HG03575 (cell line): ENCODE measurements at regions not wholly inside any gene's neighbourhood (a gene's known extent, or its start where the extent isn't known, plus 50 kb on each side); places are given as distances from the start of the nearest gene placed in this dataset.
"Not testable (repeated sequence)": the region's sequence is repeated elsewhere in the genome, so short reads cannot be mapped to it uniquely, and the experiment has no call there.

Experiments
- ATAC-seq: cut with Tn5 transposase; IDR thresholded peaks from one replicate; pipeline ENCODE4 v1.9.1; 2021; ENCODE audit not compliant: unreplicated experiment, insufficient number of reproducible peaks, low FRiP score; ENCODE audit errors: extremely low read depth

- no peak for ATAC-seq
Measured at GRCh38 chr4:96355414-96355813, 515.5 kb downstream of the PDHA2 start.

- ATAC-seq = no peak
Measured at GRCh38 chr4:96356591-96357370, 516.9 kb downstream of the PDHA2 start.

DNA sequence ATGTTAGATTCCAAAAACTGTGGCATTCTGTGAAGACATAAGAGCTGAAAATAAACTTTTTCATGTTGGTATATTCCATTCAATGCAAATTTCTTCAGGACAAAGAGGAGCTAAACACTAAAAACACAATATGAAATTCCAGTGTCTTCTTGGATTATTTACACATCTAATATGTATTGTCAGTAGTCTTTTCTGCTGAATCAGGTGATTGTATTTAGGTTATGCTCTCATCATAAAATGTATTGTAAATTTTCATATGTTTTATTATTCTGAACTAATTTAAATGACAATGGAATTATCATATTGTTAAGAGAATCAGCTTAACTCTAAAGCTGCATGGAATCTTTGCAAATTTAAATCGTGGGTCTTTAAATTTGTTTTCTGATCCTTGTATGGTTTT, 526.7 kb downstream of the PDHA2 start:
- no peak for ATAC-seq

DNA sequence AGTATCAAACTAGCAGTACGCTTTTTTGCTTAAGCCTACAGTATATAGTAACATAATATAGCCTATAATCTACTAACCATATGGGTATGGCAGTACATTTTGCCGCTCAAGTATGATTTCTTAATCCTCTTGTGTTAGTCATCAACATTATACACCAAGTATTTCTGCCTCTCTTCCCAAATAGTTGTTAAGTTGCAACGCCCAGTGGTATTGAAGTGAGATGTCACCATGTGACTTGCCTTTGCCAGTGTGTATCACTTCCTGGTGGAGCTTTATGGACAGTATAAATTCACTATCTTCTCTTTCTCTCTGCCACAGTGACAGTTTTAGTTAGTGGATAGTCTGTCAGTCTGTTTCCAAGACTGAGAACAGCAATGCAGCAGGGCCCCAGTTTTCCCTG, 535.5 kb downstream of the PDHA2 start:
- ATAC-seq = no peak

DNA sequence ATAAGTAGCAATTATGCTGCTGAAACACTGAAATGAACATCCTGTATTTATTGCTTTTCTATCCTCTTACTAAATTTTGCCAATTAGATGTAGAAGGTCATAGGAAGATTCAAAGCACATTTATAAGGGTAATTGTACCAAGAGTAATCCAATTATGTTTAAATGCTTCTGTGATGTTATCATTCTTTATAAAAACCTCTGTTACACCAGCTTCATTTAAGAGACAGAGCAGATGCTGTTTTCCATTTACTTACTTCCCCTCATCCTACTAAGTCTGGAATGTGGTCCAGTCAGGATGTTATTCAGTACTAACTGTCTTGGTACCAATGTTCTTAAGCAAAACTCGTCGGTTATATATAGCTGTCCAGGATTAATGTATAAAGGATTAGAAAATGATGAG, 539.6 kb downstream of the PDHA2 start:
- ATAC-seq = no peak

DNA sequence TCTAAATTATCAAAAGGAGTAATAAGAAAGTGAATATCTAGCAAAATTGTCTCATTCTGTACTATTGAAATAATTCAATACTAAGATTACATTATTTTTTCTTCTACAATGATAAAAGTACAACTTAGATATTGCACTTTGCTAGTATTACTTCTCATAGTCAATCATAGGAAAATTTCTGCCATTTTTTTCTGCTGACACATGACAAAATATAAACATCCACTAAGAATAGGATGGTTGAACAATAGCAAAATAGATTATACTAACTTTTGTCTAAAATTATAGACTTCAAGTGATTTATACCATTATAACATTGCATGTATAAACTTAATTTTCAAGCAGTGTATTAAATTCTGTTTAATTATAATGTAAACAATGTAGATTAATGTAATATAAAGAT, 540.2 kb downstream of the PDHA2 start:
- no peak for ATAC-seq

DNA sequence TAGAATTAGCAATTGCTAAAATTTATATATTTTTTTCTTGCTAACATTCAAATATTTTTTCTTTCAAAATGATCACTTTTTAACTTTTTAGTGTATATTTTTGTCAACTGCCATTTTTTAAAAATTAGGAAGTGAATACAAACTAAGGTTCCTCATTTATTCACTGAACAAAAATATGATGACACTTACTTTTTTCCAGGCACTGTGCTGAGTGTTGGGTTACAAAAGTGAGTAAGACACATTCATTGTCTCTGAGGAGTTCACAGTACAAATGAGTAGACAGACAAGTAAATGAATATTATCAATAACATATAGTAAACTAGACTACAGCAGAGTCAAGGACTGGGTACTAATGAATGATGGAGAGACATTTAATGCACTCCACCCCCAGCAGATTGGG, 543.5 kb downstream of the PDHA2 start:
- no peak for ATAC-seq

GRCh38 chr4:96389770-96390169, 549.9 kb downstream of the PDHA2 start:
- no peak for ATAC-seq

GRCh38 chr4:96390404-96390803, 550.5 kb downstream of the PDHA2 start:
- ATAC-seq = no peak

GRCh38 chr4:96395747-96396146, 555.9 kb downstream of the PDHA2 start:
- no peak for ATAC-seq

GRCh38 chr4:96406742-96407141, 566.8 kb downstream of the PDHA2 start:
- ATAC-seq = no peak

DNA sequence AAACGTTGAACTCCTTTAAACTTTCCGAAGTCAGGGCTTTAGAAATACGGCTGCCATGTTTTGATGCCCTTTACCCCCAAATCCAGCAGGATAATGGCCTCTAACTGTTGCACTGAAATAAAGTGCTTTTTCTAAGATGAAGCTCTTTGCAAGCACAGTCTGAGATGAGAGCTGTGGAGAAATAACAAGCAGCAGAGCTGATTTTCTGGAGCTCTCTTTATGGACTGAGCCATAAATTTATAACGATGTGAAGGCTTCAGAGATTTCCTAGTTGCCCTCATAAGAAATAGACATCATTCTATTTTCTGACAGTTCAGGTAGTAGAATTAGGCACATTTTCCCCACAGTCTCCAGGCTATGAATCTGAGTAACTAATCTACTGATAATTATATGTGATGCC, 567.3 kb downstream of the PDHA2 start:
- no peak for ATAC-seq

DNA sequence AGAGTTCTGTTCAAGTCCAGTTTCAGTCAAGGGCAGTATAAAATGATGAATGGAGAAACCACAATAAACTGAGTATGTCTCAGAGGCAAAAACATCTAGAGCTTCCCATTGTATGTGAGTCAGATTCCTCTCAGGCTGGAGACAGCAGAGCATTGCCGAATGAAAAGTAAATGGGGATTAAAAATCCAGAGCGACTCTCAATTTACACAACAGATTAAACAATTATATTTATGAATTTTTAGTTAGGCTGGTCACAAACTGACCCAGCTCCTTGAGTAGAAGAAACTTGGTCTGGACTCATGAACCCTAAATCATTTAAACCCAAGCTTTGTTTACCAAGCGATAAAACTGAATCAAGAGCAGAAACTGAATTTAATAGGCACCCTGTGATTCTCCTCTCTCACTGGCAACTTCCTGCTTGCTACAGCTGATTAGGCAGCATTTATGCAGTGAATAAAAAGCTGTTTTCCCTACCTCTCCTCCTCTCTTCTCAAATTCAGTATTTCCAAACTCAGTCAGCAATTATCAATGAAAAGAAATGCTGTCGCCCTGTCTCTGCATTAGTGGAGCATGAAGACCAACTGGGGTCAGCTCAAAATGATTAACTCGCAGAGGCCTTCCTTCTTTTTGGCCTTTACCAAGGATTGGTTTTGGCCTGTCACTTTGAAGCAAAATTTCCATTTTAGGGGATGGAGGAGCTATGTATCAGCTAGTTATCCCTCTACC, 568.0 kb downstream of the PDHA2 start:
- no peak for ATAC-seq

GRCh38 chr4:96414853-96415252, 575.0 kb downstream of the PDHA2 start:
- not testable (repeated sequence) for ATAC-seq

DNA sequence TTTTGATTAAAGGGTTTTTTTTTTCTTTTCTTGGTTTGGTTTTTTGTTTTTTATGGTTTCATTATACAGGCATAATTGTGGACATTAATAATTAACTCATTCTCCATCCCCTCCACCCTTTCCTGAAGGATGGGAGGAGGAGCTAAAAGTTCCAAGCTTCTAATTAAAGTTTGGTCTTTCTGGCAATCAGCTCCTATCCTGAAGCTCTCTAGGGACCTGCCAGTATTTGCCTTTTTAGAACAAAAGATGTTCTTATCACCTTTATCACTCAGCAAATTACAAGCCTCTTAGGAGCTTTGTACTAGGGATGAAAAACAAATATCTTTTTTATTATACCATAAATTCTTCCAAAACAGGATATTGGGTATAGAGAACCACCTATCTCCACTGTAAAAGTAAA, 589.8 kb downstream of the PDHA2 start:
- no peak for ATAC-seq

- ATAC-seq = no peak
Measured at GRCh38 chr4:96431094-96431493, 591.2 kb downstream of the PDHA2 start.

GRCh38 chr4:96448315-96448872, 608.5 kb downstream of the PDHA2 start:
- no peak for ATAC-seq

GRCh38 chr4:96455045-96455720, 615.3 kb downstream of the PDHA2 start:
- ATAC-seq = no peak

DNA sequence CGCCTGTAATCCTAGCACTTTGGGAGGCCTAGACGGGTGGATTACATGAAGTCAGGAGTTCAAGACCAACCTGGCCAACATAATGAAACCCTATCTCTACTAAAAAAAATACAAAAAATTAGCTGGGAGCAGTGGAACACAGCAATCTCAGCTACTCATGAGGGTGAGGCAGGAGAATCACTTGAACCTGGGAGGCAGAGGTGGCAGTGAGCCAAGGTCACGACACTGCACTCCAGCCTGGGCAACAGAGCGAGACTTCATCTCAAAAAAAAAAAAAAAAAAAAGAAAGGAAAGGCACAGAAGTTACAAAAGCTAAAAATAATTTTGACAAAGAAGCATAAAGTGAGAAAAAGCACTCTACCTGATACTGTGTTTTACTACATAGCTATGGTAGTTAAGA, 618.1 kb downstream of the PDHA2 start:
- ATAC-seq = not testable (repeated sequence)

GRCh38 chr4:96459105-96459504, 619.2 kb downstream of the PDHA2 start:
- no peak for ATAC-seq
